ENCODE measurements at regions not wholly inside any gene's neighbourhood (a gene's known extent, or its start where the extent isn't known, plus 50 kb on each side); places are given as distances from the start of the nearest gene placed in this dataset.

DNA sequence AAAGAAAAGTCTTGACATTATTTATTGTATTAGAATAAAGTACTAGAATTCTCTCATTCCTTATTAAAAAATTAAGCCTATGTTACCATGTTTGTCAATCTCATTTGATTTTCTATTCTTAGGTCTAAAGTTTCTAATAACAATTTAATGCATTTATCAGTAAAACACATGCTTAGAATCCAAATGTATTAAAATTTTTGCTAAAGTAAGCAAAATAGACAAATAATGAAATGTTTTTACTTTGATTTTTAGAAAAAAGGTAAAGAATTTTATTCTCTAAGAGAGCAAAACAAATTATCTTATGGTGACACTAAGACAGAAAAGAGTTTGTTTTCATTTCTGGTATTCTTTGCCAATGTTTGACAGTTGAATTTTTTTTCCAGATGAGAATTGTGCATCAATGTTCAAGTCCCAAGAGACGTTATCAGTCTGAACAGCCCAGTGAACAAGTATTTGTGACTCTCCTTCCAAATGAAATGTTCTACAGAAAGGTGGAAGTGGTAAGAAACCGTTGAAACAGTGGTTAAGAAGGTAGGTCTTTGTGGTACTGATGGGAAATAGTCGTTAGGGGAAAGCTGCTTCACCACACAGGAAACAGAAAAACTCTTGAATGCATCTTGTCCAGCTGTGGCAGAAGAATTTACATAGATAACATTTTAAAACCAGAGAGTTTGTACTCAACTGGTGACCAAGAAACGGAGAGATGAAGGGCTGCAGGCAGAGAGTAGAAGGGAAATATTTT is 402.5 kb downstream of the PTPRC start:
- TF ChIP-seq, protein P1, sequence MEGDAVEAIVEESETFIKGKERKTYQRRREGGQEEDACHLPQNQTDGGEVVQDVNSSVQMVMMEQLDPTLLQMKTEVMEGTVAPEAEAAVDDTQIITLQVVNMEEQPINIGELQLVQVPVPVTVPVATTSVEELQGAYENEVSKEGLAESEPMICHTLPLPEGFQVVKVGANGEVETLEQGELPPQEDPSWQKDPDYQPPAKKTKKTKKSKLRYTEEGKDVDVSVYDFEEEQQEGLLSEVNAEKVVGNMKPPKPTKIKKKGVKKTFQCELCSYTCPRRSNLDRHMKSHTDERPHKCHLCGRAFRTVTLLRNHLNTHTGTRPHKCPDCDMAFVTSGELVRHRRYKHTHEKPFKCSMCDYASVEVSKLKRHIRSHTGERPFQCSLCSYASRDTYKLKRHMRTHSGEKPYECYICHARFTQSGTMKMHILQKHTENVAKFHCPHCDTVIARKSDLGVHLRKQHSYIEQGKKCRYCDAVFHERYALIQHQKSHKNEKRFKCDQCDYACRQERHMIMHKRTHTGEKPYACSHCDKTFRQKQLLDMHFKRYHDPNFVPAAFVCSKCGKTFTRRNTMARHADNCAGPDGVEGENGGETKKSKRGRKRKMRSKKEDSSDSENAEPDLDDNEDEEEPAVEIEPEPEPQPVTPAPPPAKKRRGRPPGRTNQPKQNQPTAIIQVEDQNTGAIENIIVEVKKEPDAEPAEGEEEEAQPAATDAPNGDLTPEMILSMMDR (IDR thresholded peaks at IDR 0.05) = no peak
- TF ChIP-seq POLR2A (IDR thresholded peaks at IDR 0.05) = no peak

Measured in vagina (tissue), 2 donors.